Islet precursor cell (in vitro differentiated cells): ENCODE measurements at regions not wholly inside any gene's neighbourhood (a gene's known extent, or its start where the extent isn't known, plus 50 kb on each side); places are given as distances from the start of the nearest gene placed in this dataset.

Experiments used
- DNase-seq: peaks from one replicate; pipeline ENCODE4 v3.0.0-alpha.2; 2018

- no peak for DNase-seq
Observed at GRCh38 chr5:31097851-31098250, 95.6 kb upstream of the CDH6 start.

GRCh38 chr5:31096238-31096865, 97.1 kb upstream of the CDH6 start:
- no peak for DNase-seq

- no peak for DNase-seq
Observed at GRCh38 chr5:31095796-31096195, 97.7 kb upstream of the CDH6 start.

DNA sequence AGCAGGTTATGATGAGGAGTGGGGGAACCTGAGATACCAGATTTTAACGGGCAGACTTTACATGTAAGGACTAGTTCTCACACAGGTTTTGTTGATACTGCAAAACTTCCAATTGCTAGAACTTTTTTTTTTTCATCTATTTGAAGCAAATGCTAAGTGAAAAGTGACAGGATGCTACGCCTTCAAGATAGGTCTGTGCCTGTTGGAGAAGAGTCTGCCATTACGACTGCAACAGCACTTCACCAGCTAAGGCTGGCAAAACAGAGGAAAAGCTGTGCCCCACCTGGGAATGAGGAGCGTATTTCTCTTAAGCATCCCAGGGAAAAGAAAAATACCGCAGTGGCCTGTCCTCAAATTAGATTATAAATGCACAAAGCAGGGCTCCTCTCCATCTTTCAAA, 102.0 kb upstream of the CDH6 start:
- DNase-seq, result no peak

GRCh38 chr5:31090467-31090866, 103.0 kb upstream of the CDH6 start:
- DNase-seq, result no peak

- no peak for DNase-seq
Observed at GRCh38 chr5:31086839-31087415, 106.6 kb upstream of the CDH6 start.

DNA sequence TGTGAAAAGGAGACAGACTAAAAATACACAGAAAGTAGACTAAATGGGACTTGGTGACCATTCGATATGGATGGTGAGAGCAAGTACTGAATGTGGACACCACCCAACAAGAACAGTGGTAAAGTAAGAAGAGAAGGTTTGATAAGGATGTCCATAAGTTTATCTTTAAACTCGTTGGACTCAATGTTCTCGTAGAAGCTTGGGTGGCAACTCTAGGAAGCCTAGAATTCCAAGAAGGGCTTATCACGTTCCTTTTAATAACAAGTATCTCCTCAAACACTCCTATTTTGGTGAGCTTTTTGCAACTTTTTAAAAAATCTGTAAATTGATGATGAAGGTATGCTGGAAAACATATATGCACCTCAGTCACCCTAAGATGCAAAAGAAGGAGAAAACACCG, 108.6 kb upstream of the CDH6 start:
- no peak for DNase-seq

GRCh38 chr5:31083364-31083763, 110.1 kb upstream of the CDH6 start:
- no peak for DNase-seq

GRCh38 chr5:31079668-31080067, 113.8 kb upstream of the CDH6 start:
- no peak for DNase-seq

DNA sequence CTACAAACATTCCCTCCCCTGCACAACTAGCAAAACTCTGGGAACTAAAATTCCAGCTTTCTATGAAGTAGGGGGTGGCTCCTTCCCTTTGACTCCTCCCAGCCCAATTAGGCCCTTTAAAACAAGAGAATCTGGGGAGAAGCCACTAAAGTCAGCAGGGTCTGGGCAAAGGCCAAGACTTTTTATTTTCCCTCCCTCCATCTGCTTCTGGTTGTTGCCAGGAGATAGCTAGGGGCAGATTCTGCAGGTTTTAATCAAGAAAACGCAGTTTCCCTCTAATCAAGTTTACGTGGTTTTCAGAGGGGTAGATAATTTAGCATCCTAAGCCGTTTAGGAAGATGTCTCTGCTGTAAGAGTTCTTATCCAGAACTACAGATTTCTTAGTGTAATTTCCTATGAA, 114.5 kb upstream of the CDH6 start:
- DNase-seq, result no peak

DNA sequence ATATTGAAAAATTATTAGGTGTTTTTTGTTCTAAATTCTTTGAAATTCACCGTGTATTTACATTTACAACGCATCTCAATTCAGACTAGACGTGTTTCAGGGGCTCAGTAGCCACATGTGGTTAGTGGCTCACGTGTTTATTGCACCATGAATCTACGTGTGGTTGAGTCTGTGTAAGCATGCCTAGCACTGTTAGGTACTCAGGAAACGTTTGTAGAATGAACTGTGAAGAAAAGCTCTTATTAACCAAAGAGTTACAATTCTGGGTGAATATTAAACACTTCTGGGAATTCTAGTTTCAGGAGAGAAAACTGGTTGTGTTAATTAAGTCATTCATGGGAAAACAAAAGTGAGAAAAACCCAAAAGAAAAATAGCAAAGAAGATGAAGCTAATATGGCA, 117.5 kb upstream of the CDH6 start:
- DNase-seq, result no peak

- DNase-seq, result no peak
Observed at GRCh38 chr5:31068287-31068686, 125.2 kb upstream of the CDH6 start.

GRCh38 chr5:31066655-31067328, 126.7 kb upstream of the CDH6 start:
- DNase-seq, result no peak

DNA sequence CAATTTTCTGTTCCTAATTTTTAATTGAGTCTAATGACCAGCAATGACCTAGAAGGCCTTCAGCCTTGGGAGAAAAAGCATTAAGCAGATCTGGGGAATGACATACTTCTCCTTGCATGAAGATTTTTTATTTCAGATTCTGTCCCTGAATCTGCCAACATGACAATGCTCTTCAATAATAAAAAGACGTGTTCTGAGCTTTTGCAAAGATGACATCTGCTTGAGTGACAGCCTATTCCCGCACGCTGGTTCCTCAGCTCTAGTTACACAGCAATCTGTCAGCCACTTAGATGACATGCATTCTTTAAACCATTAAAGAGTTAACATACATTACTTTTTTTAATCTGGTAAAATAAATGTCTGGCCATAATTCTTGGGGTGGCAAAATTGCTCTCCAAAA, 129.3 kb upstream of the CDH6 start:
- no peak for DNase-seq

- DNase-seq, result no peak
Observed at GRCh38 chr5:31062902-31063580, 130.4 kb upstream of the CDH6 start.

DNA sequence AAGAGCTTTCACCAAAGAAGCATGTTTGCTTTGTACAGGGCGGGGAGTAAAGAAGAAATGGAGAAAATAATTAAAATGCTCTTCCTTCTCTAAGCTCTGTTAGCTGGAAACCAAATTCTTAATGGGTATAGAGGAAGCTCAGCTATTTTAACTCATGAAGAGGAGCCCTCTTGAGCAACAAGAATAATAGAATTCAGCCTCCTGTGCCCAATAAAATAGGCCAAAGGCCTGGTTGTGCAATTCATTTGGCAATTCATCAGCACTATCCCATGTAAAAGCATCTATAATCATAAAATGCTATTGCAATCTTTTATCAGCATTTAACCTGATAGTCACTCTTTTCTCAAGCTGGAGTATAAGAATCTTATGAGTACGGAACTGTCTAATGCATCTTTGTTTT, 133.6 kb upstream of the CDH6 start:
- no peak for DNase-seq

DNA sequence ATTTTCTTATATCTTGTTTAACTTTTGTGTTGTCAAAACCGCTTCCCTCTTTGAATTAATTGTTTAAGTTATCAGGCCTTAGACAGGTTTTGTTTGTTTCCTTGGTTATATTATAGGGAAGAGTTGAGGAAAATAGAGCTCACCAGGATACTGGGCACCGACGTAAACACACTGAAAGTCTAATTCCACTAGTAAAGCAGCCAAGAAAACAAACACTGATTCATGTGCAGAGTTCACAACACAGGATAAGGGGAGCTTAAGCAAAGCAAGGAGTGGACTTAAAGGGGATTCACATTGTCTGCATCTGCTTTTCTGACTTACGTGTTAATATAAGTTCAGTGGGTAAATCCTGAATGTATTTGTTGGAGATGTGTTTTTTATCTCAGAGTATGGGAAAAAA, 139.0 kb upstream of the CDH6 start:
- DNase-seq, result no peak

DNA sequence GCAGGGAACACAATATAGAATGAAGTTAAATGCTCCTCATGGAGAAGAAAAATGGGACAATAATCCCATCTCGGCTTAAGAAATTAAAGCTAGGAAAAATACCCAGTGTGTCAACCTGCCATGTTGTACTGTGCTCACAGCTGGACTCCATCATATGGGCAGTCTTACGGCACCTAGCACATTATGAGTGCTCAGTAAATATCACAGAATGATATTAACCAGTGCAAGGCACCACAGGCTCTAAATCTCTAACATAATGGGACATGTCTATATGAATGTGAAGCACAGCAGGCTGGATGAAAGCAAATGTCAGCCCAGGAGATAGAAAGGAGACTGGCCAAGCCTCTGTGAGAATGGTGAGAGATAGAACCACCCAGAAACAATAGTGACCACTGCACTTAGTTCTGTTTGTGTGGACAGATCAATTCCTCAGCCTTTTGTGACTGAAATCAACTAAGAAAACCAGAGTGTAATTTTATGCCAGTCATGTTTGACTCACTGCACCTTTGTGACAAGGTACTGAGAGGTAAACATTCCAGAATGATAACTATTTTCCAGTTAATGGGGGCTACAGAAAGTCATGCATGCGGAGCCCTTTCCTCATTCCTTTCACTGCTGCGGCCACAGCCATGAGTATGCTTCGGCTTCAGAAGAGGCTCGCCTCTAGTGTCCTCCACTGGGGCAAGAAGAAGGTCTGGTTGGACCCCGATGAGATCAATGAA, 140.4 kb upstream of the CDH6 start:
- DNase-seq, result no peak

DNA sequence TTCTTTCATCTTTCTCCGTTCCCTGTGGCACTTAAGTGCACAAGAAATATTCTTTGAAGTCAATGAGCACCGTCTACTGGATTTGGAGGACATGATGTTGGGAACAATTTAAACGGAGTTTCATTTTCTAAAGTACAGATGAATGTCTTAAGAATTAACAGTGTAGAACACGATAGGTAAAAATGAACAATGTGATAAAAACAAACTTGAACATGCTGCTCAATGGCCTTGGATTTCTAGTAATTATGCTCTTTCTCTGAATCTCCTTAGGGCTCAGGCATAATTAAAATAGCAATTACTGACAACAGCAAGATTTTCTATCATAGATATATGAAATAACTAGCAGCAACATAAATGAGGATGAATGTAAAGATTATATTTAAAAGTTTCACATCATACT, 142.2 kb upstream of the CDH6 start:
- no peak for DNase-seq

DNA sequence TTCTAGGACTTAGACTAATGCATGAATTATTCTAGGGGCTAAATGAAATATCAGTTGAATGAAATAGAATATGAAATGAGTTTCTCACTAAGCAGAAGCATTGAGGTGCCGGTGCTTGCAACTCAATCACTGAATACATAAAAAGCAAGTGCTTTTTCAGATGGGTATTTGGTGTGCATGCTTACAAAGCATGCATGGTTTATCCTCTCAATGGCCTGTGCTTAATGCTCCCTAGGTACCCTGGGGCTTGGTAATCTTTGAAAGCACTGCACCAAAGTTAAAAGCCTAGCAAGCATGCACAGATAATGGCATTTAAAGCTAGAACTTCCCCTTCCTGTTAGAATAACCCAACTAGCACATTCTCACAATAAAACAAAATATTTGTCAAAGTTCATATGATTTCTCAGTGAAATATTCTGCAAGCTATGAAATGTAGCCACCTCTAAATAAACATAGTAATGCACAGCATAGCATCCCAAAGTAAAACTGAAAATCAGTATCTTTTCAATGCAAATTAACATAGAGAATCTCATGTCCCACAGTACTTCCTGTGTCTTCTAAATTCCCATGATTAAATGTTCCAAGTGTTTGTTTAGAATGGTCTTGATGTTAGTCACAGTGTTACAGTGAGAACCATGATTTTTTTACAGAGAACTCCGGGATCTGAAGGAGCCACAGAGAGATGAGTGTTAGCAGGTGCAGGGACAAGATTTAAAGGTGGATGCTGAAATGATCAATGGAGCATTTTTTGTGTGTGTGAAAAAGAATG, 143.4 kb upstream of the CDH6 start:
- DNase-seq, result no peak

DNA sequence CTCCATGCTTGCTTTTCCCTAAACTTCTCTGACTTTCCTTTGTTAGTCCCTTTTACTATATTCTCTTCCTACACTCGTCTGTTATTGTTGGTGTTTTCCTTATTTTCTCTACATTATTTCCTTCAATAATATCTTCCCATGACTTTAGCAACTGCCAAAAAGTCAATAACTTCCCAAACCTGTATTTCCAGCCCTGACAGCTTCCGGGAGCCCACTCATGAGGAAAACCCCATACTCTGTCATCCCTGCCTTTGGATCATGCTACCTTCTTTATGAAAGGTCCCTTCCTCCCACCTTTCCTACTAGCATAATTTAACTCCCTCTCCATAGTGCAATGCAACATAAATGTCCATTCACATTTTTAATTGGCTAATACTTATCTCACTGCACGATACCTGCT, 144.0 kb upstream of the CDH6 start:
- no peak for DNase-seq
